OCI-LY3 (cell line): ENCODE measurements at regions not wholly inside any gene's neighbourhood (a gene's known extent, or its start where the extent isn't known, plus 50 kb on each side); places are given as distances from the start of the nearest gene placed in this dataset.

Experiments used
- H2AFZ ChIP-seq: fragments of 200-600, 300-600 bp; shearing (Covaris generic); 2 replicates; pipeline ENCODE4 v1.6.0; 2014; ENCODE audit warnings: antibody characterized with exemption, low read depth, low read length
- H3K27ac ChIP-seq: fragments of 200-600, 300-600 bp; sonication (generic); 2 replicates; pipeline ENCODE4 v1.5.1; 2014; ENCODE audit warnings: mild to moderate bottlenecking, low read length, moderate library complexity, mixed read lengths
- H3K27me3 ChIP-seq: fragments of 200-600, 300-600 bp; sonication (generic); 2 replicates; pipeline ENCODE4 v1.6.1; 2014; ENCODE audit warnings: low read depth, low read length, mixed read lengths
- H3K36me3 ChIP-seq: fragments of 200-600, 300-600 bp; sonication (generic); replicated peaks from 2 replicates; pipeline ENCODE3; 2014; ENCODE audit warnings: low read depth, low read length, mixed read lengths
- H3K4me1 ChIP-seq: fragments of 300-600, 200-600 bp; sonication (generic); 2 replicates; pipeline ENCODE4 v1.6.1; 2014; ENCODE audit warnings: low read length, mixed read lengths
- H3K4me2 ChIP-seq: fragments of 200-600, 300-600 bp; sonication (generic); 2 replicates; pipeline ENCODE4 v1.6.1; 2014; ENCODE audit warnings: low read length, mixed read lengths
- H3K4me3 ChIP-seq: fragments of 300-600, 200-600 bp; sonication (generic); 2 replicates; pipeline ENCODE4 v1.5.1; 2014; ENCODE audit warnings: antibody characterized with exemption, mild to moderate bottlenecking, low read length, moderate library complexity
- H3K79me2 ChIP-seq: fragments of 300-600, 200-600 bp; shearing (Covaris generic); 2 replicates; pipeline ENCODE4 v1.6.1; 2014; ENCODE audit warnings: mild to moderate bottlenecking, low read length, mixed read lengths
- H3K9ac ChIP-seq: fragments of 300-600, 200-600 bp; shearing (Covaris generic); 2 replicates; pipeline ENCODE4 v1.6.0; 2014; ENCODE audit warnings: mild to moderate bottlenecking, low read length, moderate library complexity
- H3K9me3 ChIP-seq: fragments of 200-600, 300-600 bp; shearing (Covaris generic); 2 replicates; pipeline ENCODE4 v1.6.1; 2014; ENCODE audit warnings: low read length, mixed read lengths; ENCODE audit not compliant: insufficient read depth
- H4K20me1 ChIP-seq: fragments of 200-600, 300-600 bp; sonication (generic); 2 replicates; pipeline ENCODE4 v1.6.1; 2016; ENCODE audit warnings: low read length, mixed read lengths; ENCODE audit not compliant: insufficient read depth
- EZH2phosphoT487 ChIP-seq: fragments of 200-600 bp; shearing (Covaris generic); IDR thresholded peaks from 2 replicates; pipeline ENCODE4 v1.6.1; 2018; ENCODE audit warnings: antibody characterized with exemption, mixed run types, low read depth
- TF ChIP-seq, protein P1 (sequence below): fragments of 200-600, 300-600 bp; sonication (generic); IDR thresholded peaks from 2 replicates; pipeline ENCODE4 v1.5.1; 2014; ENCODE audit warnings: antibody characterized with exemption, low read length, low read depth

DNA sequence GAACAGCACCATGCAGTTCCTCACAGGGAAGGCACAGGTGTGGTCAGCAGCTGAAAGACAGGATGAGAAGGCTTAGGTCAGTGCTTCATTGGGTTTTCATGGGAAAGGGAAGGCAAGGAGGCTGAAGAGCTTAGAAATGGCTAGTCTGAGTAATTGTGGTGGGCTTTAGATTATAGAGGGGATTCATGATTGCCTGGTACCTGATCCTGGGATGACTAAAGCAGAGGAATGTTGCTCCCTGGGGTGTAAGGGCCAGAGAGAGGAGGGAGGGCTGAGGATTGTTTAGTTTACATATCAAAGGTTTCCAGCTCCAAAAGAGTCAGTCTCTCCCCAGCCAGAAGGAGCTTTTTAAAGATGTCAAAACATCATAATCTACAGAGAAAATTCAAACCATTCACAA, 396.3 kb upstream of the POM121L12 start:
- Histone ChIP-seq H4K20me1 (no peaks in the 10 kb centered on the region), H3K9me3 (no peaks in the 10 kb centered on the region), H3K27ac (no peak overlapping the region), H3K36me3 (no peaks in the 10 kb centered on the region), H2AFZ (no peak overlapping the region), H3K4me1 (no peaks in the 10 kb centered on the region), H3K4me3 (no peak overlapping the region), H3K9ac (no peak overlapping the region), H3K79me2 (no peaks in the 10 kb centered on the region), H3K27me3 (no peaks in the 10 kb centered on the region), H3K4me2 (no peak overlapping the region)
- TF ChIP-seq EZH2phosphoT487: no peak
- TF ChIP-seq, protein P1, sequence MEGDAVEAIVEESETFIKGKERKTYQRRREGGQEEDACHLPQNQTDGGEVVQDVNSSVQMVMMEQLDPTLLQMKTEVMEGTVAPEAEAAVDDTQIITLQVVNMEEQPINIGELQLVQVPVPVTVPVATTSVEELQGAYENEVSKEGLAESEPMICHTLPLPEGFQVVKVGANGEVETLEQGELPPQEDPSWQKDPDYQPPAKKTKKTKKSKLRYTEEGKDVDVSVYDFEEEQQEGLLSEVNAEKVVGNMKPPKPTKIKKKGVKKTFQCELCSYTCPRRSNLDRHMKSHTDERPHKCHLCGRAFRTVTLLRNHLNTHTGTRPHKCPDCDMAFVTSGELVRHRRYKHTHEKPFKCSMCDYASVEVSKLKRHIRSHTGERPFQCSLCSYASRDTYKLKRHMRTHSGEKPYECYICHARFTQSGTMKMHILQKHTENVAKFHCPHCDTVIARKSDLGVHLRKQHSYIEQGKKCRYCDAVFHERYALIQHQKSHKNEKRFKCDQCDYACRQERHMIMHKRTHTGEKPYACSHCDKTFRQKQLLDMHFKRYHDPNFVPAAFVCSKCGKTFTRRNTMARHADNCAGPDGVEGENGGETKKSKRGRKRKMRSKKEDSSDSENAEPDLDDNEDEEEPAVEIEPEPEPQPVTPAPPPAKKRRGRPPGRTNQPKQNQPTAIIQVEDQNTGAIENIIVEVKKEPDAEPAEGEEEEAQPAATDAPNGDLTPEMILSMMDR: no peak

DNA sequence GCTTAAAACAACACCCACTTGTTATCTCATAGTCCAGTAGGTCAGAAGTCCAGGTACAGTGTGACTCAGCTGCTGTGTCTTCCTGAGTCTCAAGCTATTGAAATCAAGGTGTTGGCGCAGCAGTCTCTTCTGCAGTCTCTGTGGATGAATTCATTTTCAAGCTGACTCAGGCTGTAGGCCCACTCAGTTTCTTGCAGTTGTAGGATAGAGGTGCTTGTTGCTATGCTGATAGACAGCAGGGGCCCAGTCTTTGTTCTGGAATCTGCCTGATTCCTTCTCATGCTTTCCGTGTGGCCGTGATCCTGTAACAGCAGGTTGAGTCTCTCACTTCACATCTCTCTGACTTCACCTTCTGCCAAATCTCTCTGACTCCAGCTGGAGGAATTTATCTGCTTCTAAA, 400.4 kb upstream of the POM121L12 start:
- Histone ChIP-seq H3K4me1 (no peaks in the 10 kb centered on the region), H3K4me3 (no peak overlapping the region), H3K27ac (no peak overlapping the region), H2AFZ (no peak overlapping the region), H3K79me2 (no peaks in the 10 kb centered on the region), H3K9me3 (no peaks in the 10 kb centered on the region), H3K36me3 (no peaks in the 10 kb centered on the region), H4K20me1 (no peaks in the 10 kb centered on the region), H3K9ac (no peak overlapping the region), H3K4me2 (no peak overlapping the region), H3K27me3 (no peaks in the 10 kb centered on the region)
- TF ChIP-seq EZH2phosphoT487: no peak
- TF ChIP-seq, protein P1: no peak

DNA sequence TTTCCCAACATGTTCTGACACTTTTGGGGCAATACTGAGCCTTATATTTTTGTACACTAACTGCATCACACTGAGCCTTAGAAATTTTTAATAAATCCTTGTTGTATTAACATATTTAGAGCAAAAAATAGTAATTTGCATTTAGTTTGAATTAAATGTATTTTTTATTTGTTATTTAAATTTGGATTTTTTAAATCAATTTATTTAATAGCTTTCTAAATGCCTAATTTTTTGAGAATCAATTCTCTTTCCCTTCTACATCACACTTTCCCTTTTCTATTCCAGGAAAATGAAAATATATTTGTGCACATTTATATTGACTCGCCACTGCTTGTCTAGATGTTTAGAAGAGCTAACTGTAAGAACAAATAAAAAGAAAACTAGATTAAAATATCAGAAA, 414.6 kb upstream of the POM121L12 start:
- Histone ChIP-seq H3K9ac (no peak overlapping the region), H3K4me2 (no peak overlapping the region), H2AFZ (no peak overlapping the region), H4K20me1 (no peaks in the 10 kb centered on the region), H3K9me3 (no peaks in the 10 kb centered on the region), H3K27ac (no peak overlapping the region), H3K4me1 (peaks cover 13% of the 10 kb centered on the region), H3K27me3 (no peaks in the 10 kb centered on the region), H3K4me3 (no peak overlapping the region), H3K79me2 (no peaks in the 10 kb centered on the region), H3K36me3 (no peaks in the 10 kb centered on the region)
- TF ChIP-seq EZH2phosphoT487: no peak
- TF ChIP-seq, protein P1: no peak

DNA sequence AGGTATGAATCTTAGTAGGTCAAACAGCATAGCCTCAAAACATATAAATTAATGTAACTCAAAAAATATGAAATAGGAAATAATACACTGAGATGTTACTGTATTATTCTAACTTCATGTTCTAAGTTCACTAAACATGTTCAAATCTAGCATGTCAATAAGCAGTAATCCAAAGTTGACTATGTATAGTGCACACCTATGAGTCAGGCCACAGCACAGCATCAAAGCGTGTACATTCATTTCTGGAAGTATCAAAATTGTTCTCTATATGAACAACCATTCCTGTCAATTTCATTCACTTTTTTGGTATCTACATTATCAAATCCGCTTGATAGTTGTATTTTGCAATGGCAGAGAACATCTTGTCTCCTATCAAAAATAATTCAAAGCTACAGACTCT, 418.9 kb upstream of the POM121L12 start:
- H3K27me3 ChIP-seq: no peaks in the 10 kb centered on the region

More for the DNA sequence above, 418.9 kb upstream of the POM121L12 start:
- TF ChIP-seq EZH2phosphoT487: no peak
- TF ChIP-seq, protein P1: no peak
- Histone ChIP-seq H3K27ac (no peak overlapping the region), H3K79me2 (no peaks in the 10 kb centered on the region), H3K9ac (no peak overlapping the region), H4K20me1 (no peaks in the 10 kb centered on the region), H3K9me3 (no peaks in the 10 kb centered on the region), H3K36me3 (no peaks in the 10 kb centered on the region), H3K4me2 (peak overlapping the region; percentile 13; the same call in 1 of the 2 replicates), H2AFZ (no peak overlapping the region), H3K4me1 (peaks cover 13% of the 10 kb centered on the region), H3K4me3 (no peak overlapping the region)
